ENCODE measurements at regions not wholly inside any gene's neighbourhood (a gene's known extent, or its start where the extent isn't known, plus 50 kb on each side); places are given as distances from the start of the nearest gene placed in this dataset.
A peak's percentile ranks its signal among the peaks of the same experiment; 100 is the strongest.

- DNase-seq = no peak
Observed at GRCh38 chr22:49657974-49658590, 169.6 kb downstream of the BRD1 start.

DNA sequence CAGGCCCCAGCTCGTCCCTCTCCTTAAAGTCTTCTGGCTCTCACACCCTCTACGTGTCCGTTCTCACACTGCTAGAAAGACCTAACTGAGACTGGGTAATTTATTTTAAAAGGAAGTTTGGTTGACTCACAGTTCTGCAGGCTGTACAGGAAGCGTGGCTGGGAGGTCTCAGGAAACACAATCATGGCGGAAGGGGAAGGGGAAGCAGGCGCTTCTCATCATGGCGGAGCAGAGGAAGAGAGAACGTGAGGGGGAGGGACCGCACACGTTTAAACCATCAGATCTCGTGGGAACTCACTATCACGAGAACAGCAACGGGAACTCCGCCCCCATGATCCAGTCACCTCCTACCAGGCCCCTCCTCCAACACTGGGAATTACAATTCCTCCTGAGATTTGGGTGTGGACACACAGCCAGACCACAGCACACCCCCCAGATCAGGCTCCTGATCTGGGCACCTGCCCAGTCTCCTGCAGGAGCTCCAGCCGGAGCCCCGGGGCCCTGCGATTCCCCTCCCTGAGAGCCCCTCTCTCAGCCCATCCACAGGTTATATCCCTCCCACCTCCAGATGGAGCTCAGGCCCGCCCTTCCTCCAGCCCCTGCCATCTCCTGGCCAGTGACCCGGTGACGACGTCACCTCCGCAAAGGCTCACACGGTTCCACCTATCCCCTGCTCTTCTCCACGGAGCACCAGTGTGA lies 170.2 kb downstream of the BRD1 start:
- peak; percentile 82 for DNase-seq

- peak; percentile 66 for DNase-seq
Observed at GRCh38 chr22:49656883-49657274, 170.8 kb downstream of the BRD1 start.

DNA sequence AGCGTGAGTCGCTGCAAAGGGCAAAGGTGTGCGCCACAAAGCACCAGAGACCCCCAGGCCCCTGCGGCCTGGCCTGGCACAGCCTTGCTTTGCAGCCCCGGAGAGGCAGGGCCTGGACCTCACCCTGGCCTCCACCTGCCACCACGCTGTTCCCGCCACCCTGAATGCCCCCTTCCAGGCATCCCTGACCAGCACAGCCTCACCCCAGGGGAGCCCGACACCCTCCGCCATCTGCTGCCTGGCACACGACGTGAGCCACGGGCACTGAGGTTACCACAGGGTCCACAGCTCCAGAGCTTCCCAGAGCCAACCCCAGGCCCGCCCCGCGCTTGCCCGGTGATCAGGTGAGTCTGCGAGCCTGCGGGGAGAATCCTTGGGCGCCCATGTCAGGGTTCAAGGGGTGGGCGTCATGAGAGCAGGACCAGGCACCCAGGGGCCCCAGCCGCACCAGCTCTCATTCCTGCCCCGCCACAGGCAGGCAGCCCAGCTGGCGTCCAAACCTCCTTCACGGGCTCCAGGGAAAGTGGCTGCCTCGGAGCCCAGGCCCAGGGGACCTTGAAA lies 171.3 kb downstream of the BRD1 start:
- DNase-seq = no peak

- DNase-seq = no peak
Observed at GRCh38 chr22:49655168-49655812, 172.4 kb downstream of the BRD1 start.

- no peak for DNase-seq
Observed at GRCh38 chr22:49650336-49651241, 177.1 kb downstream of the BRD1 start.

DNA sequence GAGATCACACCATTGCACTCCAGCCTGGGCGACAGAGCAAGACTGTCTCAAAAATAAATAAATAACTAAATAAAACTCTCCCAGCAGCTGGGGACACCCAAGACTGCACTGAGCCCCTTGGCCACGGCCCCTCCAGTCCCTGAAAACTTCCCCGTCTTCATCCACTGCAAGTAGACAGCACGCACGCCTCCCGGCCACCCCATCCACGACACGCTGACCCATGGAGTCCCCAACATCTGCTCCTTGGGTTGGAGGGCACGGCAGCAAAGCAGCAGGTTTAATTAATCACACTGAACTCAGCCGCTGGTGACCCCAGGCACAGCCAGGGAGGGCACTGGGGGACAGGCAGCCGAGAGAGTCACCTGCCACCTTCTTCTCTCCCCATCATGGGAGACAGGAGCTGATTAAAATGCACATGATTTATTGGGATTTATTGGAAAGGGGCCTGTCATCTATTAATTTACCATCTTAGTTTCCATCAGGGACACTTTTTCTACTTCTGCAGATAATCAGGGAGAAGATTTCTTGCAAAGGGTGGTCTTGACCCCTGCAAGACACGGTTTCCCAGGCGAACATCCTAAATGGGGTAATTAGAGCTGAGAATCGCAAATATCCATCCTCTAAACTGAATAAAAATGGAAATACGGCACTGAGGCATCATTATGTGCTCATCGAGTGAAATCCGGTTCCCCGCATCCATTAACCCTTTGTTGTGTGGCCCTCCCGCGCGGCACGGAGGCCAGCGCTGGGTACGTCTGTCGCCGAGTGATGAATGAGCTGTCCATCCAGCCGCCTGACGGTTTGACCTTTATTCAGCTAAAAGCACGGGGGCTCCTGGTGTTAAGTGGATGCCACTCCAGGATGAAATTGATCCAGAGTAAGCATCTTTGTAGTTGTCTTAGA lies 178.3 kb downstream of the BRD1 start:
- DNase-seq = no peak

- DNase-seq = no peak
Observed at GRCh38 chr22:49648053-49648452, 179.6 kb downstream of the BRD1 start.

DNA sequence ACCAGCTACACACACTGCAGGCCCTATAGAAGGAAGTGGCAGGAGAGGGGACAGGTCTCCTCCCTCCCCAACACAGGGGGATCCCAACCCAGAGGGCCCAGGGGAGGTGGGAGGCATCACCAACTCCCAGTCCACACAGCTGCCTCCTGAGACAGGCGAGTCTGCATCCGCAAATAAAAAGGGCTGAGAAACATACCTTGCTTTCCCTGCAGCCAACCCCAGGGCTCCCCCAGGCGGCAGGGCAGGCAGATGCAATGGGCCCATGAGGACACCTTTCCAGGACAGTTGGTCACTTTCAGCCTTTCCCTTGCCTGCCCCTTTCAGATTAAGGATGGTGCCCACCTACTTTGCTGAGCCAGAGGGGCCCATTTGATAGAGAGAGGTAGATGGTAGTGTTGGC lies 180.0 kb downstream of the BRD1 start:
- DNase-seq = no peak

DNA sequence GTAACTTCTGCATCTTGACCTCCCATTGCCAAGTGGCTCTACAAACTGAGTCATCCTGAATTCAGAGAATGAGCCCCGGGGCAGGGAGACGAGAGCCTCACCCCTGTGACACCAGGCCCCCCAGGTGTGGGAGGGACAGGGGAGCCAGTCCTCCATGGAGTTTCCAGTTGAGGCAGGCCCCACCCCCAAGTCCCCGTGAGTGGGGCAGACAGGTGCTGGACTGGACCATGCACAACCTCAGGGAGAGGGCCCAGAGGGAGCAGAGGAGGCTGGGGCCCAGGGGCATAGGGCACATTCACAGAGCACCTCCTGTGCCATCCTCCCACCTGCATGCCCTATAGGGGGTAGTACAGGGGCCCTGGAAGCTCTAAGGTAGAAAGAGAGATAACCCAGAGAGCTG lies 180.8 kb downstream of the BRD1 start:
- no peak for DNase-seq

DNA sequence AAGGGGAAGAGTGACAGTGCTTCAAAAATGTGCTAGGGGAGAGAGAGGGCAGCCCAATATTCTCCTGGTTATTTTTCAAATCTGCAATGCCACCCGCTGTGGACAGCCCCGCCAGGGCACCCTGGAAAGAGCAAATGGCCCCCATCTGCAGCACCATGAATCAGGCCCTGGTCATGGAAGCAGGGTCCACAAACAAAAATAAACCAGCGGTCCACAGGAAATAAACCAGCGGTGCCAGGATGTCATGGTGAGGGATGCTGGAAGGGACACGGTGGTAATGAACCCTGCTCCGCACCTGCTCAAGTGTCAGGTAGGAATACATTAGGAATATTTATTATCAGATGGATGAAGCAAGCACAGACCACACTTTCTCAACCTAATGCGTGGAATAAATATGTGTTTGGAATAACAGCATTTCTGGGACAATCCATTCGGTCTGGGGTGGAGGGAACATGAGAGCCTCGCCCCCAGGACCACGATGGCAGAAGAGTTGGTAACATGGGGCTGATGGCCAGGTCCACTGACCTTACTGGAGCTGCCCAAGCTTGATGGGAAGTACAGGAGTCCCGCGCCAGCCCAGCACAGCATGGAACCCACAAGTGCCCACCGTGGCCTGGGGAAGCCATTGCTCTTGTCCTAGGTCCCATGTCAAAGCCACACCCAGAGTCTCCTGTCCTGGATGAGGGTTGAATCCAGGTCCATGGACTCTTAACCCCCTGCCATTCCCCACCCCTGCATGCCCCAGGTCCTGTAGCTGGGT lies 181.7 kb downstream of the BRD1 start:
- no peak for DNase-seq

DNA sequence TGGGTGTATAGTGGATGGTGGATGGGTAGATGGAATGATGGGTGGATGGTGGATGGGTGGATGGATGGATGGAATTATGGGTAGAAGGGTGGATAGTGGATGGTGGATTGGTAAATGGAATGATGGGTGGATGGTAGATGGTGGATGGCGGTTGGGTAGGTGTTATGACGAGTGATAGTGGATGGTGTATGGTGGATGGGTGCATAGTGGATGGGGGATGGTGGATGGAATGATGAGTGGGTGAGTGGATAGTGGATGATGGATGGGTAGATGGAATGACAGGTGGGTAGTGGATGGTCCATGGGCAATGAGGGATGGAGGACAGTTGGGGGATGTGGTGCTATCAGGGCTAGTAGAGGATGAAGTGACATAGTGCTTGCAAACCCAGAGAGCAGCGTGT lies 182.4 kb downstream of the BRD1 start:
- no peak for DNase-seq

DNA sequence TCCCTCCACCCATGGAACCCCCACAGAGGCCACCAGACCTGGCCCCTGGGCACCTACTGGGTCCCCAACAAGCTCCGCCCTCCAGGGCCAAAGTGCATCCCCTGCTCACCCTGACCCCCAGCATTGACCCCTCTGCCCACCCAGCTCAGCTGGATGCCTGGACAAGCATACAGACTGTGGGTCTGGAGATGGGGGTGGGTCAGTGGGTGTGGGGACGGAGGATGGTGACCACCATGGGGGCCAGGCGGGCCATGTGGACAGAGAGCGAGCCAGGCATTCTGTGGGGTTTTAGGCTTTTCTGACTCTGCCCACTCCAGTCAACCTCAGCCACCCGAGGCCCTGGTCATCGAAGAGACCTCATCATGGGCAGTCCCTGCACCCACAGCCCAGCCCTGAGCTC lies 183.7 kb downstream of the BRD1 start:
- DNase-seq = no peak

DNA sequence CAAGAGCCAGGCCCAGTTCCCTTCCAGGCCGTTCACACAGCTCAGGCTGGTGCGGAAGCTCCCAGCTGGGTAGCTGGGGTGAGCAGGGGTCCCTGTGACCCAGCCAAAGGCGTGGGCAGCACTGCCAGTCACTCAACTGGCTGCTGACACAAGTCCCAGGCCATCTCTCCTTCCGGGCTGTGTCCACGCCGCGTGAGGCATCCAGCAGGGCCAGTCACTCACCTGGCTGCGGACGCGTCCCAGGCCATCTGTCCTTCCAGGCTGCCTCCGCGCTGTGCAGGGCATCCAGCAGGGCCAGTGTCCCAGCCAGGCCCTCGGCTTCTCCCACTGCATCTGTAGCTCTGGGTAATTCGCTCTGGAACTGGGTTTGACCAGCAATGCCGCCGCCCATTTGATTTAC lies 184.2 kb downstream of the BRD1 start:
- DNase-seq = no peak

DNA sequence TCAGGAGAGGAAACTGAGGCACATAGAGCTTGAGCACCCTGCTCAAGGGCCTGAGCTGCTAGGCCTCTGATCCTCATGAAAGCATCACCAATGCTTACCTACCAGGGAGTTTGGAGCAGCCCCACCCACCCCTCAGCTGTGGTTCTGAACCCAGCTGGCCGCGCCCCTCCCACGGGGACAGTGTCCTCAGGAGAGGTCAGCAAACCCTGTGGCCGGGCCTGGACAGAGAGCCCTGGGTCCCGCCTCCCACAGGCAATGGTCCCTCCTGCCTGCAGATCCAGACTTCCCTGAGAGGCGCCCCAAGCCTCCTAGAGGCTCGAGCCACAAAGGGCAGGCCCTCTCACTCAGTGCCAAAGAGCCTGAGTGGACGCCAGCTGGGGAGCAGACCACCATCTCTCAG lies 184.9 kb downstream of the BRD1 start:
- no peak for DNase-seq

DNA sequence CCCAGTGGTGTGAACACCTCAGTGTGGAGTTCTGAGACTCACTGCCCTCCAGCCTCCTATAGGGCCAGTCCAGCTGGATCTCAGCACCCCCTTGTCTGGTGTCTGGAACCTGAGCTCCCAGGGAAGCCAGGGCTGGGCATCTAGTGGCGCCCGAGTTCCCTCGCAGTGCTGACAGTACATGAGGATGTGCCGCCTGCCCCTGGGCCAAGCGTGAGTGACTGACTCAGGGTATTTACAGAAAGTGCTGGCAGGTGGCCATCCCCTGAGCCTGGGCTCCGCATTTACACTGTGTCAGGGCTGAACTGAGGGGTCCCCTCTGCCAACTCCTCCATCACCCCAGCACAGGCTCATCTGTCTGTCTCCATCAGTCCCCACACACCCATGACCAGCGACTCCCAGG lies 185.3 kb downstream of the BRD1 start:
- DNase-seq = no peak

DNA sequence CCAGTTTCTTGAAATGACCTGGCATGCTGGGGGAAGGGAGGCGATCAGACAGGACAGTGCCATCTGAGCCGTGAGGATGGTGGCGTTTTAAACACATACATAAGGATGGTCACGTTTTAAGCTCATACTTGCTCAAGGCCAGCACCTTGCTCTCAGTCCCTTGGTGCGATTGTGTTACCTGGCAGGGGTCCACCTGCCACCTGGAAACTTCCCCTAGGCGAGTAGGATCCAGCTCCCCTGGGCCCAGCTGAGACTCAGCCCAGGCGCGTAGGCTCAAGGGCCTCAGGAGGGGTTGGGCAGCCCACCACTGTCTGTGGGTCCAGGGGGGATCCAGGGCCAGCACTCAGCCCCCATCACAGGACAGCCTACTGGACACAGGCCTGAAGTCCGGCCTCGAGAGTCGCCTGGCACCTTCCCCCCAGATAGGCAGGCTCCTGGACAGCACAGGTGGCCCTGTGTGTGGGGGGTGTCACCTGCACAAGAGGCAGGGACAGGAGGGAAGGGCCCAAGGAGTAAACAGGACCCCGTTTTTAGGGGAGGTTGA lies 185.8 kb downstream of the BRD1 start:
- DNase-seq = no peak

DNA sequence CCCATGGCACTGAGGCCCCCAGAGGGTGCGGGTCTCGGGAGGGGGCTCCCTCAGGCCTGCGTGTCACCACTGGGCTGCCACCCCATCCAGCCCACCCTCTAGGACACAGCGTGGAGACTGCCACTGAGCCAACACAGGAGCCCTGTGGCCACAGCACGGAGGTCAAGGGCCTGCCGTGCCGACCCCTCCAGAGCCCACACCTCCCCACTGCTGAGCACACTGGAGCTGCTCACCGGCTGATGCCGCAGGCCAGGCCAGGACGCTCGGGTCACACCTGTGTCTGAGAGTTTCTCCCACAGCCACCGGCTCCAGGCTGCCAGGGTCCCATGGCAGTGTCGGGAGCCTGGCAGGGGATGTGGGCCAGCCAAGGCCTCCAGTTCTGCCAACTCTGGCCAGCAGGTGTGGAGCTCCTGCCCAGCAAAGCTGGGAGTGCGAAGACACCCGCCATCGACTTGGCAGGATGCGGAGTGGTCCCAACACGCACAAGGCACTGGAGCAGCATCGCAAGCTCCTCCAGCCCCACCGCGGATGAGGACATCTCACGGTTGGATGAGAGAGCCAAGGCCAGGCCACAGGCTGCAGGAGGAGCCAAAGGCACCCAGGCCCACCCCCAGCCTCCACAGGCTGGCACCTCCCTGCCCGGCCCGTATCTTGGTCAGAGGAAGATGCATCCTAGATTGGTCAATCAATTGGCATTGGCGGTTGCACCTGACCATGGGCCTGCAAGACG lies 187.1 kb downstream of the BRD1 start:
- no peak for DNase-seq

- DNase-seq = no peak
Observed at GRCh38 chr22:49639956-49640355, 187.7 kb downstream of the BRD1 start.

- no peak for DNase-seq
Observed at GRCh38 chr22:49638788-49639187, 188.9 kb downstream of the BRD1 start.

Data from CD4-positive, alpha-beta T cell treated with Interleukin-21 for 1 hour (primary cell).